ENCODE measurements at regions not wholly inside any gene's neighbourhood (a gene's known extent, or its start where the extent isn't known, plus 50 kb on each side); places are given as distances from the start of the nearest gene placed in this dataset.

GRCh38 chr4:108567831-108568230, 52.5 kb upstream of the RPL34 start:
- no peak for DNase-seq

GRCh38 chr4:108561116-108561515, 59.3 kb upstream of the RPL34 start:
- no peak for DNase-seq

GRCh38 chr4:108560616-108561015, 59.8 kb upstream of the RPL34 start:
- DNase-seq: no peak

GRCh38 chr4:108559911-108560310, 60.5 kb upstream of the RPL34 start:
- DNase-seq: no peak

- no peak for DNase-seq
Observed at GRCh38 chr4:108559068-108559793, 61.1 kb upstream of the RPL34 start.

GRCh38 chr4:108556588-108557200, 63.7 kb upstream of the RPL34 start:
- no peak for DNase-seq

GRCh38 chr4:108556166-108556565, 64.2 kb upstream of the RPL34 start:
- DNase-seq: no peak

- DNase-seq: no peak
Observed at GRCh38 chr4:108555701-108556100, 64.7 kb upstream of the RPL34 start.

- DNase-seq: no peak
Observed at GRCh38 chr4:108547682-108548081, 72.7 kb upstream of the RPL34 start.

GRCh38 chr4:108546728-108547127, 73.6 kb upstream of the RPL34 start:
- DNase-seq: no peak

GRCh38 chr4:108544481-108544880, 75.9 kb upstream of the RPL34 start:
- DNase-seq: no peak

- DNase-seq: no peak
Observed at GRCh38 chr4:108543359-108543968, 76.9 kb upstream of the RPL34 start.

- no peak for DNase-seq
Observed at GRCh38 chr4:108540536-108540935, 79.8 kb upstream of the RPL34 start.

- no peak for DNase-seq
Observed at GRCh38 chr4:108536577-108536976, 83.8 kb upstream of the RPL34 start.

GRCh38 chr4:108535757-108536156, 84.6 kb upstream of the RPL34 start:
- no peak for DNase-seq

- DNase-seq: no peak
Observed at GRCh38 chr4:108533876-108534275, 86.5 kb upstream of the RPL34 start.

GRCh38 chr4:108533245-108533844, 87.0 kb upstream of the RPL34 start:
- no peak for DNase-seq

GRCh38 chr4:108532738-108533137, 87.6 kb upstream of the RPL34 start:
- no peak for DNase-seq

GRCh38 chr4:108532187-108532586, 88.2 kb upstream of the RPL34 start:
- no peak for DNase-seq

- no peak for DNase-seq
Observed at GRCh38 chr4:108531461-108531860, 88.9 kb upstream of the RPL34 start.

- no peak for DNase-seq
Observed at GRCh38 chr4:108529984-108530905, 90.1 kb upstream of the RPL34 start.

- DNase-seq: no peak
Observed at GRCh38 chr4:108529102-108529501, 91.3 kb upstream of the RPL34 start.

GRCh38 chr4:108527723-108528122, 92.7 kb upstream of the RPL34 start:
- DNase-seq: no peak

Data from DMS 273 treated with DMSO at 0.1 percent for 48 hours (cell line).